ENCODE measurements at regions not wholly inside any gene's neighbourhood (a gene's known extent, or its start where the extent isn't known, plus 50 kb on each side); places are given as distances from the start of the nearest gene placed in this dataset.

- no peak for DNase-seq
These were observed 233.5 kb upstream of the HDAC9 start for GRCh38 chr7:18262058-18262457.

GRCh38 chr7:18265611-18266281 is 229.8 kb upstream of the HDAC9 start:
- DNase-seq: no peak

GRCh38 chr7:18268571-18268970 is 227.0 kb upstream of the HDAC9 start:
- no peak for DNase-seq

- DNase-seq: no peak
These were observed 219.2 kb upstream of the HDAC9 start for GRCh38 chr7:18276380-18276779.

- DNase-seq: no peak
These were observed 217.2 kb upstream of the HDAC9 start for GRCh38 chr7:18278316-18278715.

- DNase-seq: no peak
These were observed 212.5 kb upstream of the HDAC9 start for GRCh38 chr7:18283045-18283444.

GRCh38 chr7:18287482-18287881 is 208.1 kb upstream of the HDAC9 start:
- no peak for DNase-seq

- DNase-seq: no peak
These were observed 207.1 kb upstream of the HDAC9 start for GRCh38 chr7:18288322-18289037.

GRCh38 chr7:18289788-18290187 is 205.8 kb upstream of the HDAC9 start:
- DNase-seq: no peak

GRCh38 chr7:18290223-18290622 is 205.3 kb upstream of the HDAC9 start:
- DNase-seq: no peak

- DNase-seq: no peak
These were observed 204.7 kb upstream of the HDAC9 start for GRCh38 chr7:18290865-18291264.

- DNase-seq: no peak
These were observed 203.0 kb upstream of the HDAC9 start for GRCh38 chr7:18292584-18292983.

- DNase-seq: no peak
These were observed 201.8 kb upstream of the HDAC9 start for GRCh38 chr7:18293759-18294158.

- no peak for DNase-seq
These were observed 201.1 kb upstream of the HDAC9 start for GRCh38 chr7:18294411-18294810.

- no peak for DNase-seq
These were observed 199.6 kb upstream of the HDAC9 start for GRCh38 chr7:18295781-18296423.

- no peak for DNase-seq
These were observed 193.5 kb upstream of the HDAC9 start for GRCh38 chr7:18302097-18302496.

GRCh38 chr7:18305866-18306265 is 189.7 kb upstream of the HDAC9 start:
- no peak for DNase-seq

- DNase-seq: no peak
These were observed 188.9 kb upstream of the HDAC9 start for GRCh38 chr7:18306696-18307095.

- DNase-seq: no peak
These were observed 186.6 kb upstream of the HDAC9 start for GRCh38 chr7:18308938-18309337.

- no peak for DNase-seq
These were observed 183.1 kb upstream of the HDAC9 start for GRCh38 chr7:18312482-18312881.

GRCh38 chr7:18313965-18314364 is 181.6 kb upstream of the HDAC9 start:
- DNase-seq: no peak

- no peak for DNase-seq
These were observed 180.3 kb upstream of the HDAC9 start for GRCh38 chr7:18315241-18315640.

- no peak for DNase-seq
These were observed 177.6 kb upstream of the HDAC9 start for GRCh38 chr7:18317941-18318340.

GRCh38 chr7:18320422-18320821 is 175.1 kb upstream of the HDAC9 start:
- DNase-seq: no peak
